GM18861 (cell line): ENCODE measurements at regions not wholly inside any gene's neighbourhood (a gene's known extent, or its start where the extent isn't known, plus 50 kb on each side); places are given as distances from the start of the nearest gene placed in this dataset.

Experiments
- ATAC-seq: cut with Tn5 transposase; IDR thresholded peaks from one replicate; pipeline ENCODE4 v1.9.1; 2021; ENCODE audit not compliant: unreplicated experiment

DNA sequence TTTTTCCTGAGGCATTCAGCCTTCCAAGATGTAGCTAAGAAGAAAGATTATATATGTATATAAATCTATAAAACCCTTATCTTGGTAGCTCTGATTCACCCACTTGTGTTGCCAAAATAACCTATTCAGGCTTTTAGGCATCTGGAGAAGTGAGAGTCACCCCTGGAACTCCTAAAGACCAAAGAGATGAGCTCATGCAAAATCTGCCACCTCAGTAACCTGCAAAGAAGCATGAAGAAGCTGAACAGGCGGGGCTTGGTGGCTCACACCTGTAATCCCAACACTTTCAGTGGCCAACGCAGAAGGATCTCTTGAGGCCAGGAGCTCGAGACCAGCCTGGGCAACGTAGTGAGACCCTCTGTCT lies 393.7 kb downstream of the FOXO1 start:
- ATAC-seq: no peak

DNA sequence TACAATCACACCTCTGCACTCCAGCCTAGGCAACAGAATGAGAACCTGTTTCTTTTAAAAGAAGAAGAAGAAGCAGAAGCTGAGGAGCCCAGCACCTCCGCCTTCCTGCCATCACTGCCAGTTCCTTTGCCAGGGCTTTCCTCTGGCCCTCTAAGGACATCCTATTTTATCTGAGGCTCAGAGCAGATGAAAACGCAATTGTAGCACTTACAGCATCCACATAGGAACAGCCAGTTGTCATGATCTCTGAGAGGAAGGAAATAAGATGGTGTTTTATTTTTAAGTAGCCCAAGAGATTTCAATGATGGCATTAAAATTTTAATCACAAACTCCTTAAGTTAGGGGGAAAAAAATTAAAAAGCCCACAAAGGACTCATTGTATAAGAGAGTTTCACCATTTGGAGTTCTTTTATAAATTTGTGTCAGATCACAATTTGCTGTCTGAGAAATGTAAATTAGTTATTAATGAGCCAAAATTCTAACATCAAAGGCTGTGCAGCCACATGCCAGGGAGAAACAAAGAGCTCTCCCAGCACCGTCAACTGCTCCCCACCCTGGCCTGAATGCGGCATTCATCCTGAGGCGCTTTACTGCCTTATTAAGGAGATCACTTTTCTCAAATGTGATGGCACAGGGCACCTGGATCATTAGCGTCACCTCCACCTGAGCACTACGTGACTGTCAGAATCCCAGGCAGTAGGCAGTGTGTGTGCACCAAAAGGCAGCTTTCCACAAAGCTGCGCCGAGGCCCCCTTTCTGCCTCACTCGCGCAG lies 393.0 kb downstream of the FOXO1 start:
- no peak for ATAC-seq

DNA sequence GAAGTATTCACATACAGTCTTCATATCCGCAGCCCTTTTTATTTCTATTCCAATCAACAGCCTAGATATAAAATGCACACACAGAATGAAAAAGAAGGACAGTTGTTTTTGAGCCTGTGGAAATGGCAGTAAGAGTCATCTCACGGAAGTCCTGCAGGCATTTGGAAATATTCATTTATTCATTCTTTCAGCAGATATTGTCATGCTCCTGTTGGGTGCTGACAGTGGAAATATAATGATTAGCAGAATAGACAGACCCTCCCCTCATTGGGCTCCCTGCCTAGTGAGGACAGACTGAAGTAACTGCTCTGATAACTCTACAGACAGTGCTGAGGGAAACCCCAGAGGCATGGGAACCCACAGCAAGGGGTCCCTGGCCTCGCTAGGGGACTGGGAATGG lies 392.3 kb downstream of the FOXO1 start:
- no peak for ATAC-seq

DNA sequence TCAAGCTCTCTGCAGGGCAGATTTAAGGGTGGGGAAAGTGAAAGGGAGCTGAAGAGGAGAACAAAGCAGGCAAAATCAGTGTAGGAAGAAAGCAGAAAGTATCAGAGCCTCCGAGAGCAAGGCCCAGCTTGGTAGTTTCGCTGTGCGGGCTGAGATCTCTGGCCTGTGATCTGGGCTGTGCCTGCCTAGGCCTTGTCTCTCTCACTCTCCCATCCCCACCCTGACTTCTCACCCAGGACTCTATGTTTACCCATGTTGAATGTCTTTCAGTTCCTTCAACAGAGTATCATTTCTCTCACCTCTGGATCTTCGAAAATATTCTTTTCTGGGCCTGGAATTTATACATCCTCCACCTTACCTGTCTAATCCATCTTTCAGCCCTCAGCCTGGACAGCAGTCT lies 391.3 kb downstream of the FOXO1 start:
- ATAC-seq: no peak

DNA sequence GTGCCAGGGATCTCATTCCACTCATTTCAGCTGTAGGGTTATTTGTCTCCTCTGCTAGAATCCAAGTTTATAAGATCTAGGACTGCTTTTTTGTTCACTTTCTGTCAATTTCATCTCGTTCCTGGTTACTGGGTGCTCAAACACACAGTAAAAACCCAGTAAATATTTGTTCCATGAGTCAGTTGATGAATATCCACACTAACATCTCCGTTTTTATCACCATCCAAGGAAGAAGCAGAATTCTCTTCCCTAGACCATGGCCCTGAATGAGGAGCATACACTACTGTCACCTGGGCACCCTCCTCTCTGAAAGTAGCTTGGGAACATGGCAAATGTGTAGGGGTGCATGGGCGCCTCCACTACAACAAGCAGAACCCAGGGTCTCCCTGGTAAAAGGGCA lies 390.8 kb downstream of the FOXO1 start:
- no peak for ATAC-seq

DNA sequence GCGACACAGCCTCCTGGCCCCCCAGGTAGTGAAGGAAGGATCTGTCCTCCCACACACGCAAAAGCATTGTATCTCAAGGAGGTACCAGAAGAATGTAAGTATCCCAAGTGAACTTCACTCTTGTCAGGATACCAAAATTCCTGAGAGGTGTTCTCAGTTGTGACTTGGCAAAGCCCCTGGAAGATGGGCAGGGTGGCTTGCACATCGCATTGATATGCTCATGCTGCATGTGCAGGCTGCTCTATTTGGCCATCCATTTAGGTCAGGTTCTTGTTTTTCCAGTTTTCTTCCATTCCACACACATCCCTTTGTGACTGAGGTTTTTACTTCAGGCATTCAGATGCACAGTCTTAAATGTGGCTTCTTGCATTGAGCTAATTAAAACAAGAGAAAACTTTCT lies 382.8 kb downstream of the FOXO1 start:
- no peak for ATAC-seq

DNA sequence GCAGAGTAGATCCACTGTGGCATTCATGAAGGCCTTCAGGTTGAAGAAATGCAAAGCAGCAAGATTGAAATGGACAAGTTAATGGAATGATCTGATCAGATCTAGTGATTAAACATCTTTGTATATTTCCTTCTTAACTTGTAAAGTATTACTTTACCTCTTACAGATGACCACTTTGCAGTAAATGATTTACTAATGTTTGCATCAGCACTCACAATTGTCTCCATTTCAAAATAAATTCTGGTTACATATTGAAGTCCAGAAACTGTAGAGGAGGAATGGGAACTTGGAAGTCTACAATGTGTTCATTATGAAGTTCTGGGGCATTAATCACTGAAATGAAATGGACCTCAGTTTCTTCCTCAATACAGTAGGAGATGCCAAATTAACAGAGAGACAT lies 380.8 kb downstream of the FOXO1 start:
- no peak for ATAC-seq

DNA sequence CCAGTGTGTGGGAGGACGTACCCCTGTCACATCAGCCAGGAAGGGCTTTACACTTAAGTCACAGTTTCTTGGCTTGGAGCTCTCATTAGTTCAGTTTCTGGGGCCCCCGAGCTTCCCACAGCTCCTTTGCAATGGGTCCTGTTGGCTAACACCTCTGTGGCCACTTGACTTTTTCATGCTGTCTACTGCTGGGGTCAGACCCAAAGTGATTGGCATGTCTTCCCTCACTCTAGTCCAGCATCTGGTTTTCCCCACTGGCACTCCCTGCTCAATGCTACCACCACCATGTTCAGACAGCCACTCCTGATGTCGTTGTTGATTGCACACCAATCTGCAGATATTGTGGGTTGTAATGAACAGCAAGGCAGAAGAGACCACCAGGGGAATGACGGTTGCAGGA lies 379.0 kb downstream of the FOXO1 start:
- no peak for ATAC-seq

DNA sequence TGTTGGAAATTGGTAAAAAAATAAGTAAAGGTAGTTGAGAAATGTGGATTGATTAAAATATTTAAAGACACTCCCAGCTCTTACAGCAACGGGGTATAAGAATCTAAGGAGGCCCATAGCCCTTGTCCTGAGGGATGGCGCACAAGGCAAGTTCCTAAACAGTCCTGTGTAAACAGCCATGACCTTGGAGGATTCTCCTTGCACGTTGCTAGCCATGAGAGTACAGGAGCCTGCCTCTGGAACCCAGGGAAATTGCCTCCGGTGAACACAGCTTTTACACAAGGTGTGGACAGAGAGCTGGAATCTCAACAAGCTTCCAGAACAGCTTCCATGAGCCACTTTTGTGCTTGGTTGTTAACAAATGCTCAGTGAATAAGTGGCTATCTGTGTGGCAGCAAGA lies 378.2 kb downstream of the FOXO1 start:
- ATAC-seq: no peak

DNA sequence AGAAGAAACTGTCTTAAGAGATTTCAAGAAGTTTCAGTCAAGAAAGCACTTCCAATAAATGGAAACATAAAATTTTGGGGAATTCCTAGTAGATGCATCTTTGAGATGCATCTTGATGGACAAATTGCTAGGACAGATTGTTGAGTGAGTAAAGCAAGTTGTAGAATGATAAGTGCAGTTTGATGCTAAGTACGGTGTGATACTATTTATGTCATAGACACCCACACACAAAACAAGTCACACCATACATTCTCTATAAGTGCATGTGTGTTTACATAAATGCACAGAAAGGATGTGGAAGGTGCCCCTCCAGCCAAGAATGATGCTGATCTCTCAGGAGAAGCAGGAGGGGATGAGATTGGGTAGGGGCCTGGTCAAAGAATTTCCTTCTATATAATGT lies 375.7 kb downstream of the FOXO1 start:
- no peak for ATAC-seq

DNA sequence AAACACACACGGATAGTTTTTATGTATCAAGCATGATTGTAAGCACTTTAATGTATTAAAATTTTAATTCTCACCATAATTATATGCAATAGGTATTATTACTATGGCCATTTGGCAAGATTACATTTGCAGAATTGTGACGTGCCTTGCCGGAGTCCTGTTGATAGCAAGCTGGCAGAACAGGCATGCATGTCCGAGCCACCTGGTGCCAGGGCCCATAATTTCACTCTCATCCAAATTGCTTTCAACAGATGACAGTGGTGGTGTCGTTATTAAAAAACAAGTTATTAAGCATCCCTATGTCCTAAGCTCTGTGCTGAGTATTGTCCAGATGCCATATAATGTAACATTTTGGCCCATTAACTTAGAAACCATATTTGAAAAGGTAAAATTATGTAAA lies 374.3 kb downstream of the FOXO1 start:
- no peak for ATAC-seq

DNA sequence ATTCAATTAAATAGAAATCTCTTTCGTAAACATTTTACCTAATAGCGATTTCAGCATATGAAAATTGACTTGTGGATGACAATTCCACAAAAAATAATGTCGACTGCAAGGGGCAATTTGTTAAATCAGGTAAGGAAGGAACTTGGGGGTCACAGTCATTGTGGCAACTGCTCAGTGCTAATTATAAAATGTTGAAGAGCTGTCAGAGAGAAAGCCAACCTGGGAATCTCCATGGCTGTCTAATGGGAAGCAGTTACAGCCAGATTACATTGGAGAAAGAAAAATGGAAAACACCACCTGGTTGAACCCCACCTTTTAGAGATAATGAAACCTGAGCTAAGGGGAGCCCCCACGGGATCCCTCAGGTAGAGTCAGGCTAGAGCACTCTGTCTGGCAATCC lies 373.9 kb downstream of the FOXO1 start:
- ATAC-seq: no peak

DNA sequence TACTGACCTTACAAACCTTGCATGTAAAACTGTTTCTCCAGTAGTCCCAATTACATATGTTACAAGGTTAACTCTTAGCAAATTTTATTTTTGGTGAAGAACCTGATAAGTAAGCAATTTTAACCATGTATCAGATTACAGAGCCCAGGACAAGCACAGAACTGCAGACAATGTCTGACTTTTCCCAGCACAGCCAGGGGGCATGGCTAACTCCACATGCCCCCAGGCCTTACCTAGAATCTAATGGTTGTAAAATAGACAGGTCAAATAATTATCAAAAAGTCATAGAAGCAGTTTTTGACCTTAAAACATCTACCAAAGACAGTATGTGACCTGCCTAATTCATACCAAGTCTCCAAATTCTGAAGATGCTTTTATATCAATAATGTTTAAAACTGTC lies 364.1 kb downstream of the FOXO1 start:
- no peak for ATAC-seq

DNA sequence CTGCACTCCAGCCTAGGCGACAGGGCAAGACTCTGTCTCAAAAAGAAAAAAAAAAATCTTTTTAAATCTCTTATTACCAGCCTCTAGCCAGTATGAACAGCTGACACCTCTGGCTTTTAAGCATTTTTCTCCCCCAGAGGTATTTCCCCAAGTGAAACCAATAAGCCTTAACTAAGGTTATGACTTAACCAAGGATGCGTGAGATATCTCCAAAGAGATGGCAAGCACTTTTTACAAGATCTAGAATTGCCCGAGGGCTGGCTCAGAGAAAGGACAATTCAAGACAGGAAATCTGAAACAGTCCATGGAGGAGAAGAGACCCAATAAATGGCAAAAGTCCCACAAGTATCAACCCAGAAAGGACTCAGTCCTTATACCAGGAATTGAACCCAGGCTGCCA lies 362.1 kb downstream of the FOXO1 start:
- ATAC-seq: no peak

DNA sequence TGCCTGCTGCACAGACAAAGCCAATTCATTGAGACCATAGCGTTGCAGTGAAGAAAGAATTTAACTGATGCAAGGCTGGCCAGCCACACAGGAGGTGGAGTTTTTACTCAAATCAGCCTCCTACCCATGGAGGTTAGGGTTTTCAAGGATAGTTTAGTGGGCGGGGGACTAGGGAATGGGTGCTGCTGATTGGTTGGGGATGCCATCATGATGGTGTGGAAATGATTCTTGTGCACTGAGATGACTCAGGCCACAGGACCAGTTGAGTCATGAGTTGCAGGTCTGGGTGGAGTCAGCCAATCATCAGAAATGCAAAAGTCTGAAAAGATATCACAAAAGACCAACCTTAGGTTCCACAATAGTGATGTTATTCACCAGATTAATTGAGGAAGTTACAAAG lies 359.6 kb downstream of the FOXO1 start:
- ATAC-seq: no peak

DNA sequence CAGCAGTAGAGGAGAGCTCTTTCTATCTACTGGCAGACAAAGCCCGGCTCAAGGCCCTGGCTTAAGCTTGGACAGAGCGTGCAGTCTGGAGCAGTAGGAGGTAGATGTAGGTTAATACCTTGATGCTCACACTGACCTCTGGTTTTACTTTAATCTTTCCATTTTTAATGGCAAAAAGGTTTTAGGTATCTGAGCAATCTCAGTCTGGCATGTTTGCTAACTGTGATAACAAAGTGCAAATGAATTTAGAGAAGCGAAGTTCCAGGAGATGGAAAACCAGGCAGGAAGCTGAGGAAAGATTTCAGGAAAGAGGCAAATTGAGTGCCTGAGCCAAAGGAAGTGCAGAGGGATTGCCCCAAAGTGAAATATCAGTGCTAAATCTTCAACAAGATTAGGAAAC lies 356.6 kb downstream of the FOXO1 start:
- no peak for ATAC-seq

DNA sequence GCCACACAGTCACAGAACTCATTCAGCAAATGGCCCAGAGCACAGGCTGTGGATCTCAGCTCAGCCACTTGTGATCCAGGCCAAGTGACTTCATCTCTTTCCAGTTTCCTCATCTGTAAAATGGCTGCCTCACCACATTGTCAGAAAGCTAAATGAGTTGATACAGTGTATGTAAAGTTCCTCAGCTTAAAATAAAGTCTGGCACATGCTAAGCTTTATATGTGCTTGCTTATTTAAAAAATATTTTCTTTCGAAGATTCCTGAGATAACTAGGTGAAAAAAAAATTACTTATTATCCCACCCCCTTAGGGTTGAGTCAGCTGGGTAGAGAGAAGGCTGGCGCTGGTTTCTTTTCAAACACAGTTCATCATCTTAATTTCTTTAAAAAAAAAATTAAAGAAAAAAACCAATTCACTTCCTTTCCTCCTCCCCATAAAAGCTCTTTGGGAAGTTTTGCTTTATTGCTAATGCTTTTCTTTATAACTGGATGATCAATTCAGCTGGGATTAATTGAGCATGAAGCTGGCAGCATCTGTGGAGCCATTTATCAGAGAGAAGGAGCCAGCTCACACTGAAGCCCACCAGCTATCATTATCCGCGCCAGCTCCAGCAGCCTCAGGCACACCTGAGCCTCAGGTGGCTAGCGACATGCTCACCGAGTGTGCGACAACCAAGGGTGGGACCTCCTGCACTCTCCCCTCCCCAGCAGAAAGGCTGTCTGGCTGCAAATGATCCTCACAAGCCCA lies 354.9 kb downstream of the FOXO1 start:
- ATAC-seq: no peak

DNA sequence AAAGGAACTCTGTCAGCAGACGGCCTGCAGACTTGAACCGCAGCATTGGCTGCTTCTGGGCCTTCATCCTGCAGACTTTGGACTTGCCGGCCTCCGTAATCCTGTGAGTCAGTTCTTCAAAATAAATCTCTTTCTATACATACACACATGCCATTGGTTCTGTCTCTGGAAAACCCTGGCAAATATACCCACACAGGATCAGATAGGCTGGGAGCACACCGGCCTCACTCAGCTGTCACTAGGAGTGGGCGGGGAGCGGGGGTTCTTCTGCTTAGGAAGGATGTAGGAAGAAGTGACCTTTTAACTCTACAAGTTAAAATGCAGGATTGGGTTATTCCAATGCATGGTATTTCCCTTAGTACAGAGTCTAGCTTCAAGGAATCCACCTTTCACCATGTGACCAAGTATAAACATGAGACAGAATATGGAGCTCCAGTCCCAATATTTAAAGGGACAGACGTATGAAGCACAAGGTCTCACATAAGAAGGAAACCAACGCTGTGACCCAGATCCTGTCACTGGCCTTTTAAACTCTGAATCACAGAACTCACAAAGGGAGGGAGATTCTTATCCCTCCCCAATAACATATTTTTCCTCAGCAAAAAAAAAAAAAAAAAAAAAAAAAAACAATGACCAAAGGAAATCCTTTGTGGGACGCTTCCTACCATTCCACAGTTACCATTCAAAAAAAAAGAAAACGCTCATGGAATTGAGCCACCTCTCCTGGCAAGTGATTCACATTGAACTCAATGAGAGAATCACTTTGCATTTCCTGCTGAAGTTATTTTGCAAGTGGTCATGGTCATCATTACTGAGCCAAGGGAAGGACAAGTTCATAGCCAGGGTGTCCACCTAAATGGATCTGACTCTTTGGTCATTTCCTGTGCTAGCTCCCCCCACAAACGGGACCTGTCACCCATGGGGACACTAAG lies 352.9 kb downstream of the FOXO1 start:
- ATAC-seq: no peak

DNA sequence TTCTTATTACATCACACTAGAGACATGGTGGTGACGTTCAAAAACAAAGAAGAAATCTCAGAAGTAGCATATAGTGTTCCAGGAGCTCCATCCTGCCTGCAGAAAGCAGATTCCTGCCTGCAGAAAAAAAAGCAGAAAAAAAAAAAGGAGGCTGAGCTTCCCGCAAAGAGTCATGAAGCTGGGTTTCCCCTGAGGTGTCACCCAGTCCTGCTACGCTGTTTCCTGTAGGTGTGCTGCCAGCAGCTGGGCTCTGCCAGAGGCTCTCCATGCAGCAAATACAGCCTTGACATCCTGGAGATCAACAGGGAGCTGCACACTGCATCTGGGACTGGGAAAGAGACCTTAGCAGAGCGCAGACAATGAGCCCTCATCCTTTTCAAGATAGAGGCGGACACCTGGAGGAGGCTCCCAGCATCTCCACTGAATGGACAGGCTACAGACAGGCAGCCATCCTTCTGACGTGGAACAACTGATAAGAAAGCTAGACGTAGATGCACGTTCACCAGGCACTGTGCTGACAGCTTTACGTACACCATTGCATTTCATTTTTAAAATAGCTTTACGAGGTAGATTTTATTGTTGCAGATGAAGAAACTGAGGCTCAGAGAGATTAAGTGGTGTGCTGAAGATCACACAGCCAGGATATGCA lies 350.9 kb downstream of the FOXO1 start:
- no peak for ATAC-seq

DNA sequence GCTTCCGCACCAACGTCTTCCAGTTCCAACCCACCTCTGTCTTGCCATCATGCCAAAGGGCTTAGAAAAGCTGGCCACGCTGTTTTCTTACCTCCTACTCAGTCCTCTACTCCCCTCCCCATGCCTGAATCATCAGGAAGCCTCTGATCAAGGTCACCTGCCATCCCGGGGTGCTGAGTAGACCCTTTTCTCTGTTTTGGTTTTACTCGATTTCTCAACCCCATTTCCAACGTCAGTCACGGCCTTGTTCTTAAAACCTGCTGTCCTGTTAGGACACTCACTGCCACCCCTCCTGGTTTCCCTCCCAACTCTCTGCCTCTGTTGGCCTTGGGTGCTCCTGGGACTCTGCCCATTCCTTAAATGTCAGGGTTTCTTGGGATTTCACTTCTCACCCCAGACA lies 350.1 kb downstream of the FOXO1 start:
- no peak for ATAC-seq

DNA sequence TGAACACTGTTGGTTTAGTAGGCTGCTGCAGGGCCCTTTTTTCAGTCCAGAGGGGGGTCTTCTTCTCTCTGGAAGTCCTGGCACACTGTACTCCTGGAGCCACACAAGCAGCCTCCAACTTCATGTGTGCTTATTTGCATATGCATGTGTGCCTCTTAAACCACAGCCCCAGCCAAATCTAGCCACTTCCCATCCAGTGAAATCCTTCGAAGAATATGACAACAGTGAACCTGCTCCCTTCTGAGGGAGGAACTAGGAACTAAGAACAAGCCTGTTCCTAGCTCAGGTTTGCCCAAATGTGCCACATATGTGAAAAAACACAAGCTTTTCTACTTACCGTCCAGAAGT lies 348.5 kb downstream of the FOXO1 start:
- no peak for ATAC-seq
